ENCODE measurements at regions not wholly inside any gene's neighbourhood (a gene's known extent, or its start where the extent isn't known, plus 50 kb on each side); places are given as distances from the start of the nearest gene placed in this dataset.

DNA sequence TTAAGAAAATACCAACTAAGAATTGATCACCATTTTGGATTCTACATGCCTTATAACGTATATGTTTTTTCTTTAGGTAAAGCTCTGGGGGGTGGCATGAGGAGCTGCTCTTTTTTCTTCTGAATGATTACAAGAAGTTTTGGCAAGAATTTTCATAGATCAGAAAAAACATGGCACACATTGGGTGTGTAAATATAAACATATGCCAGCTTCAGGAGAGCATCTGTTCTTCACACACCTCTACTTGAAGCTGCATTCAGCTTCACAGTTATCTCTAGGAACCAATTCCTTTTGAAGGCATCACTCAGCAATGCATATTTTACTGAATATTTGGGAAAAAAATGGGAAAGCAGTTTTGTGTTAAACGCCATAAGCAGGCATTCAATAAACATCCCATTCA lies 122.7 kb upstream of the GHR start:
- TF ChIP-seq, protein P1, sequence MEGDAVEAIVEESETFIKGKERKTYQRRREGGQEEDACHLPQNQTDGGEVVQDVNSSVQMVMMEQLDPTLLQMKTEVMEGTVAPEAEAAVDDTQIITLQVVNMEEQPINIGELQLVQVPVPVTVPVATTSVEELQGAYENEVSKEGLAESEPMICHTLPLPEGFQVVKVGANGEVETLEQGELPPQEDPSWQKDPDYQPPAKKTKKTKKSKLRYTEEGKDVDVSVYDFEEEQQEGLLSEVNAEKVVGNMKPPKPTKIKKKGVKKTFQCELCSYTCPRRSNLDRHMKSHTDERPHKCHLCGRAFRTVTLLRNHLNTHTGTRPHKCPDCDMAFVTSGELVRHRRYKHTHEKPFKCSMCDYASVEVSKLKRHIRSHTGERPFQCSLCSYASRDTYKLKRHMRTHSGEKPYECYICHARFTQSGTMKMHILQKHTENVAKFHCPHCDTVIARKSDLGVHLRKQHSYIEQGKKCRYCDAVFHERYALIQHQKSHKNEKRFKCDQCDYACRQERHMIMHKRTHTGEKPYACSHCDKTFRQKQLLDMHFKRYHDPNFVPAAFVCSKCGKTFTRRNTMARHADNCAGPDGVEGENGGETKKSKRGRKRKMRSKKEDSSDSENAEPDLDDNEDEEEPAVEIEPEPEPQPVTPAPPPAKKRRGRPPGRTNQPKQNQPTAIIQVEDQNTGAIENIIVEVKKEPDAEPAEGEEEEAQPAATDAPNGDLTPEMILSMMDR (optimal IDR thresholded peaks at IDR 0.05 in 1 of 3, IDR thresholded peaks at IDR 0.05 in 1 of 3, conservative IDR thresholded peaks at IDR 0.05 in 1 of 3; ENCODE audit: extremely low read depth in 1 of 3, insufficient read depth in 2 of 3, low read length in 3 of 3), result no peak
- TF ChIP-seq EZH2 (IDR thresholded peaks at IDR 0.05; ENCODE audit: low read length), result no peak
